ENCODE measurements at regions not wholly inside any gene's neighbourhood (a gene's known extent, or its start where the extent isn't known, plus 50 kb on each side); places are given as distances from the start of the nearest gene placed in this dataset.

- TF ChIP-seq EZH2 (IDR thresholded peaks at IDR 0.05) (no peak), CTCF (IDR thresholded peaks at IDR 0.05) (no peak)
Measured at GRCh38 chr2:3037196-3038194, 340.1 kb downstream of the EIPR1 start.
